IMR-90 (cell line): ENCODE measurements at regions not wholly inside any gene's neighbourhood (a gene's known extent, or its start where the extent isn't known, plus 50 kb on each side); places are given as distances from the start of the nearest gene placed in this dataset.

ENCODE experiments used
- ATAC-seq: fragments of 200-7000 bp; cut with Tn5 transposase; 2 replicates; pipeline ENCODE4 v1.9.1; 2020; ENCODE audit warnings: low read depth, mild to moderate bottlenecking, moderate library complexity
- BruUV-seq: library from RNA; stranded (reverse); fragments of 400-500 nt; replicated peaks from 2 replicates; lab custom pipeline; 2021; lab: Mats Ljungman, UMichigan
- CTCF ChIA-PET: fragments of 300-600 bp; formaldehyde crosslinking; extraction: SDS; loops from one replicate; lab custom pipeline; 2021; ENCODE audit warnings: antibody characterized with exemption; lab: Yijun Ruan, JAX
- POLR2A ChIA-PET: fragments of 300-600 bp; sonication (Branson Sonifier 250); formaldehyde crosslinking; loops from one replicate; lab custom pipeline; 2022; ENCODE audit warnings: antibody characterized with exemption; ENCODE audit not compliant: unreplicated experiment; lab: Charles Lee
- DNase-seq: peaks from one replicate; pipeline ENCODE4 v3.0.0; 2013
- H2AFZ ChIP-seq: replicated peaks from 2 replicates; pipeline ENCODE3; 2013; ENCODE audit warnings: low read length, mild to moderate bottlenecking; ENCODE audit not compliant: poor library complexity
- H2AK5ac ChIP-seq: 2 replicates; pipeline ENCODE4 v1.6.1; 2013; ENCODE audit warnings: low read depth, low read length, inconsistent platforms
- H2AK9ac ChIP-seq: replicated peaks from 2 replicates; pipeline ENCODE3; 2013; ENCODE audit warnings: mild to moderate bottlenecking, low read depth, low read length, moderate library complexity; ENCODE audit not compliant: poor library complexity
- H2BK120ac ChIP-seq: 2 replicates; pipeline ENCODE4 v1.6.1; 2013; ENCODE audit warnings: low read depth, low read length, inconsistent platforms
- H2BK15ac ChIP-seq: 3 replicates; pipeline ENCODE4 v1.6.1; 2013; ENCODE audit warnings: low read depth, low read length, inconsistent platforms
- H2BK20ac ChIP-seq: 2 replicates; pipeline ENCODE4 v1.6.1; 2013; ENCODE audit warnings: low read depth, mild to moderate bottlenecking, inconsistent platforms, low read length, moderate library complexity
- H2BK5ac ChIP-seq: 2 replicates; pipeline ENCODE4 v1.6.1; 2013; ENCODE audit warnings: mild to moderate bottlenecking, low read depth, low read length, inconsistent platforms; ENCODE audit not compliant: poor library complexity, severe bottlenecking
- H3K14ac ChIP-seq: replicated peaks from 2 replicates; pipeline ENCODE4 v1.6.1; 2013; ENCODE audit warnings: low read depth, low read length, inconsistent platforms
- H3K18ac ChIP-seq: 2 replicates; pipeline ENCODE4 v1.6.1; 2013; ENCODE audit warnings: low read depth, low read length, control low read depth
- H3K23ac ChIP-seq: 2 replicates; pipeline ENCODE4 v1.6.1; 2013; ENCODE audit warnings: low read depth, low read length, inconsistent platforms
- H3K27ac ChIP-seq: 2 replicates; pipeline ENCODE4 v1.5.1; 2013; ENCODE audit warnings: mild to moderate bottlenecking, control low read depth, low read length; ENCODE audit not compliant: insufficient read depth
- H3K27me3 ChIP-seq: 2 replicates; pipeline ENCODE4 v1.6.1; 2013; ENCODE audit warnings: low read length; ENCODE audit not compliant: control insufficient read depth, insufficient read depth
- H3K36me3 ChIP-seq: 2 replicates; pipeline ENCODE4 v1.6.1; 2013; ENCODE audit warnings: low read length, mixed read lengths; ENCODE audit not compliant: control insufficient read depth, insufficient read depth
- H3K4ac ChIP-seq: 2 replicates; pipeline ENCODE4 v1.6.1; 2013; ENCODE audit warnings: low read depth, low read length, inconsistent platforms
- H3K4me1 ChIP-seq: 2 replicates; pipeline ENCODE4 v1.6.1; 2013; ENCODE audit warnings: low read length, mixed read lengths; ENCODE audit not compliant: control insufficient read depth, insufficient read depth
- H3K4me2 ChIP-seq: 2 replicates; pipeline ENCODE4 v1.6.1; 2013; ENCODE audit warnings: low read depth, mild to moderate bottlenecking, control low read depth, low read length, moderate library complexity
- H3K4me3 ChIP-seq: 2 replicates; pipeline ENCODE4 v1.5.1; 2013; ENCODE audit warnings: low read depth, mild to moderate bottlenecking, control low read depth, low read length, moderate library complexity; ENCODE audit not compliant: insufficient read depth
- H3K56ac ChIP-seq: 2 replicates; pipeline ENCODE4 v1.6.1; 2013; ENCODE audit warnings: low read length, inconsistent platforms; ENCODE audit not compliant: insufficient read depth; ENCODE audit errors: extremely low read depth
- H3K79me1 ChIP-seq, 2 experiments: 2 replicates each; pipeline ENCODE4 v1.6.1; 2013; ENCODE audit warnings: low read length in 2 of 2, inconsistent platforms in 1 of 2, low read depth in 1 of 2
- H3K9ac ChIP-seq: 2 replicates; pipeline ENCODE4 v1.6.1; 2013; ENCODE audit warnings: low read depth, low read length, control low read depth
- H3K9me1 ChIP-seq: 2 replicates; pipeline ENCODE4 v1.6.1; 2013; ENCODE audit warnings: low read length, inconsistent platforms; ENCODE audit not compliant: insufficient read depth
- H3K9me3 ChIP-seq: 2 replicates; pipeline ENCODE4 v1.6.1; 2013; ENCODE audit warnings: low read length; ENCODE audit not compliant: control insufficient read depth, insufficient read depth
- H4K20me1 ChIP-seq: 2 replicates; pipeline ENCODE4 v1.6.1; 2013; ENCODE audit warnings: low read length, inconsistent platforms; ENCODE audit not compliant: insufficient read depth
- H4K5ac ChIP-seq: 2 replicates; pipeline ENCODE4 v1.6.1; 2013; ENCODE audit warnings: mild to moderate bottlenecking, low read depth, low read length, control low read depth
- H4K8ac ChIP-seq, 2 experiments: 2 replicates each; pipeline ENCODE4 v1.6.1; 2013; ENCODE audit warnings: low read depth in 2 of 2, low read length in 2 of 2, control low read depth in 1 of 2, inconsistent platforms in 1 of 2
- H4K91ac ChIP-seq: 2 replicates; pipeline ENCODE4 v1.6.1; 2013; ENCODE audit warnings: low read depth, low read length, inconsistent platforms; ENCODE audit not compliant: insufficient read depth
- NFE2L2 ChIP-seq: fragments of 150-350 bp; IDR thresholded peaks from 2 replicates; pipeline ENCODE4 v1.6.1; 2016; ENCODE audit warnings: low read depth, mild to moderate bottlenecking, low read length
- WGBS, 2 experiments: methylation state at CpG; one replicate each; pipeline versions ENCODE4 v1.1.5 to v1.1.7; 2013; ENCODE audit warnings: missing lambda C conversion rate in 2 of 2; ENCODE audit not compliant: insufficient read length in 1 of 2; ENCODE audit errors: extremely low coverage in 2 of 2; 5-methylcytosine and 5-hydroxymethylcytosine counted together
- dilution Hi-C: fragments of 300-500 bp; cut with HindIII; formaldehyde crosslinking; loops from one replicate; pipeline ENCODE4 v1.14.3; 2018; ENCODE audit warnings: low sequenced_read_pairs; ENCODE audit not compliant: unreplicated experiment
- in situ Hi-C: fragments of 300-500 bp; cut with MboI; formaldehyde crosslinking; loops from 3 replicates; pipeline ENCODE4 v1.14.3; 2019; ENCODE audit warnings: low sequenced_read_pairs, inconsistent platforms, mixed read lengths
- intact Hi-C: fragments of 100-400 bp; cut with micrococcal nuclease; formaldehyde crosslinking; loops from 2 replicates; pipeline ENCODE4 v1.10.0; 2022
- TF ChIP-seq, protein P1 (sequence below): fragments of 150-350 bp; IDR thresholded peaks from 2 replicates; pipeline ENCODE4 v1.6.1; 2017; ENCODE audit warnings: mild to moderate bottlenecking, antibody characterized with exemption, low read length, low read depth

DNA sequence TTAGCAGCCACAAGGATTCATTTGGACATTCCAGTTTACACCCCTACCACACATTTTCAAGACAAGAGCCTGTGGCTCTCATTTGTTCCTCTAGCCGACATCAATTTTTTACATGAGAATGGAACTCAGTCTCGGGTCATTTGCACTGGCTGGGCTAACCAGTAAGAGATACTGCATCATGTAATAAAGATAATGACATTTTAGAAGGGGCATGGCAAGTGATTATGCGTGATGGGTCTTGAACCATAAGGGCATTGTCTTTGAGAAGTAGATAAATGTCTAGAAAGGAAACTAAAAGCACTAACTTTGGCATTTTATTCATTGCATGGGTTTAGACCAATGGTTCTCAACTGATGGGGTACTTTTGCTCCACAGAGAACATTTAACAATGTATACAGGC lies 146.0 kb upstream of the GRM7 start:
- H3K23ac ChIP-seq: no peak overlapping the region
- no peak overlapping the region for H3K9ac ChIP-seq
- no peak overlapping the region for H3K18ac ChIP-seq
- H2AK5ac ChIP-seq: no peak overlapping the region
- no peaks in the 10 kb centered on the region for H3K9me1 ChIP-seq
- H3K56ac ChIP-seq: no peak overlapping the region
- 40% methylated on average over 1 of the region's 3 CpGs; no CpG with 5 or more reads in 1 of the 2 experiments for WGBS, 2 experiments
- no peak overlapping the region for H3K14ac ChIP-seq
- no peaks in the 10 kb centered on the region for H3K79me1 ChIP-seq
- no peak overlapping the region for H2AK9ac ChIP-seq
- H3K4ac ChIP-seq: no peak overlapping the region
- H2BK20ac ChIP-seq: no peak overlapping the region
- H3K27me3 ChIP-seq: no peaks in the 10 kb centered on the region
- CTCF ChIA-PET: no interaction called here
- H4K20me1 ChIP-seq: no peaks in the 10 kb centered on the region
- no peak overlapping the region for H4K5ac ChIP-seq
- intact Hi-C loops (no loop called here), dilution Hi-C loops (no loop called here), in situ Hi-C loops (no loop called here)
- DNase-seq: no peak
- H3K4me2 ChIP-seq: no peak overlapping the region
- no peak for ATAC-seq
- no peaks in the 10 kb centered on the region for H3K36me3 ChIP-seq
- H2AFZ ChIP-seq: no peak overlapping the region
- no peaks in the 10 kb centered on the region; the same call in none of the 2 replicates for H3K9me3 ChIP-seq
- H4K91ac ChIP-seq: no peak overlapping the region
- H3K27ac ChIP-seq: no peak overlapping the region
- TF ChIP-seq, protein P1, sequence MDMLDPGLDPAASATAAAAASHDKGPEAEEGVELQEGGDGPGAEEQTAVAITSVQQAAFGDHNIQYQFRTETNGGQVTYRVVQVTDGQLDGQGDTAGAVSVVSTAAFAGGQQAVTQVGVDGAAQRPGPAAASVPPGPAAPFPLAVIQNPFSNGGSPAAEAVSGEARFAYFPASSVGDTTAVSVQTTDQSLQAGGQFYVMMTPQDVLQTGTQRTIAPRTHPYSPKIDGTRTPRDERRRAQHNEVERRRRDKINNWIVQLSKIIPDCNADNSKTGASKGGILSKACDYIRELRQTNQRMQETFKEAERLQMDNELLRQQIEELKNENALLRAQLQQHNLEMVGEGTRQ: no peak
- TF ChIP-seq NFE2L2: no peak
- H4K8ac ChIP-seq: no peak overlapping the region
- no peak overlapping the region for H2BK15ac ChIP-seq
- no TSS peak for BruUV-seq
- POLR2A ChIA-PET: no interaction called here
- no peaks in the 10 kb centered on the region for H3K4me1 ChIP-seq
- H2BK5ac ChIP-seq: no peak overlapping the region
- no peak overlapping the region for H3K4me3 ChIP-seq
- H2BK120ac ChIP-seq: no peak overlapping the region
